ENCODE measurements at regions not wholly inside any gene's neighbourhood (a gene's known extent, or its start where the extent isn't known, plus 50 kb on each side); places are given as distances from the start of the nearest gene placed in this dataset.

GRCh38 chr2:19763731-19764130, 138.1 kb downstream of the TTC32 start:
- no peak for TF ChIP-seq CTCF (IDR thresholded peaks at IDR 0.05)
- no peak for TF ChIP-seq POLR2A (IDR thresholded peaks at IDR 0.05)
